ENCODE measurements at regions not wholly inside any gene's neighbourhood (a gene's known extent, or its start where the extent isn't known, plus 50 kb on each side); places are given as distances from the start of the nearest gene placed in this dataset.

DNA sequence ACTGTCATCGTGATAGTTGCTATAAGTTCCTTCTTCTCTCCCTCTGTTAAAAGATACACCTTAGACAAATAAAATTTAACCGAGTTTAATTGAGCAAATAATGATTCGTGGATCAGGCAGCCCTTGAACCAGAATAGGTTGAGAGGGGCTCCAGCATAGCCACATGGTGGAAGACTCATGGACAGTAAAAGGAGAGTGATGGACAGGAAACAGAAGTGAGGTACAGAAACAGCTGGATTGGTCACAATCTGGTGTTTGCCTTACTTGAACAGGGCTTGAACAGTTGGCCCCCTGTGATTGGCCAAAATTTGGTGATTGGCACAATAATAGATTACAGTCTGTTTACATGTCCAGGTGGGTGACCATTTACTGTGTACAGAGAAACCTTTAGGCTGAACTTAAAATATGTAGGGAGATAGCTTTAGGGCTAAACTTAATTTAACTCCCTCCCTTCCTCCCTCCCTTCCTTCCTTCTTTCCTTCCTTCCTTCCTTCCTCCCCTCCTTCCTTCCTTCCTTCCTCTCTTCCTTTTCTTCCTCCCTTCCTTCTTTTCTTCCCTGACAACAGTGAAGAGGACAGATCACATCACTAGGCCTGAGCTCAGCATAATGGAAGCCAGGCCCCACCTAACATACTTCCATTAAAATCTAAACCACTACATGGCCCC, 531.8 kb upstream of the JARID2 start:
- Mint-ChIP-seq H3K27ac (peak overlapping the region in 1 of 2 donors; percentile 62), H3K27me3 (peaks cover 0 to 3% of the 10 kb centered on the region in 2 donors), H3K4me3 (no peak overlapping the region), H3K36me3 (peaks cover 4% of the 10 kb centered on the region), H3K4me1 (ENCODE audit: low read depth in 2 of 2) (peaks cover 45 to 48% of the 10 kb centered on the region in 2 donors), H3K9me3 (peaks cover 5% of the 10 kb centered on the region)
- DNase-seq (ENCODE audit: low spot score) (no peak), ATAC-seq (no peak)

DNA sequence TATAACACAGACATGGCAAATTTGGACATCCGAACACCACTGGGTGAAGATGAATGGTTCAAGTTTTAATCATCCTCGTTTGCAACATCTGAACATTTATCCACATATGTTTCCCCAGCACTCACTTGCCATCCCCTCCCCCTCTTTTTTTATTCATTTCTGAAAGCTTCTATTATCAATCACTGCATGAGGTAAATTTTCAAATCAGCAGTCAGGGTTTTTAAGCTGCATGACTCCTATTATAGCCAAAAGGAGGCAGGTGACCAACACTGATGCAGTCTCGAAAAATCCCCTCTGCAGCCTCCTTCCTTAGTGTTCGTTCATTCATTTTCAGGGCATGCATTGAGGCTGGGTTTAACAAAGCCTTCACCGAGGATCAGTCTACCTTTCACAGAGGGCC, 530.8 kb upstream of the JARID2 start:
- Mint-ChIP-seq H3K4me1 (ENCODE audit: low read depth in 2 of 2) (peaks cover 50 to 52% of the 10 kb centered on the region in 2 donors), H3K27me3 (peaks cover 0 to 3% of the 10 kb centered on the region in 2 donors), H3K4me3 (no peak overlapping the region), H3K9me3 (peaks cover 5% of the 10 kb centered on the region), H3K36me3 (peaks cover 4% of the 10 kb centered on the region), H3K27ac (peak overlapping the region in 1 of 2 donors; percentile 62)
- DNase-seq (ENCODE audit: low spot score), result no peak
- ATAC-seq, result no peak

DNA sequence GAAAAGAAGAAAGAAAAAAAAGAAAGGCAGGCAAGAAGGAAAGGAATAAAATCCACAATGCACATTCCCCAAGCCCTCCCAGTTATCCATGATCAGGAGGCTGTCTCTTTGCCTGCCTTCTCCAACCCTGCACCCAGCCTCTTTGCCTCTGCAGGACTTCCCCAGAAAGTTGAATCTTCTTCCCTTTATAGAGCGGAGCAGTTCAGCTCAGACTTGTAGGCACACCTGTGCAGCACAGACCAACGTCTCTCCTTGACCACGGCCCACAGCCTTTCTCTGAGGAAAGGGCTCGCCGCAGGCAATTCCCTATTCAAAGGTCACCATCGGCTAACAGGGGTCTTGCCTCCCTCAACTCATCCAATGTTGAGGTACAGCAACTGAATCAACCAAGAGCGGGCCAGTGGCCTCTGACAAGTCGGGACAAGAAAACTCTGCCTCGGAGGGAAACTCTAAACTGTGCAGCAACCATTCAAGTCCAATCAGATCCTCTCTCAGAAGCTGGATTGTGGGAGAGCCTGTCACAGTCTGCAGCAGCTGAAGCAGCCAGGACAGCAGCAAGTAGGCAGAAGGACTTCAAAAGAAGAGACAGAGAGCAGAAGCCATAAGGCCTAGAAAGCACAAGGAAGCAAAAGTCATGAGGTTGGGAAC, 529.2 kb upstream of the JARID2 start:
- Mint-ChIP-seq H3K27ac (no peak overlapping the region), H3K9me3 (peaks cover 5% of the 10 kb centered on the region), H3K4me3 (peak overlapping the region; percentile 57), H3K27me3 (peaks cover 0 to 3% of the 10 kb centered on the region in 2 donors), H3K36me3 (peaks cover 4% of the 10 kb centered on the region), H3K4me1 (ENCODE audit: low read depth in 2 of 2) (peaks cover 43 to 44% of the 10 kb centered on the region in 2 donors)
- no peak for DNase-seq (ENCODE audit: low spot score)
- no peak for ATAC-seq

DNA sequence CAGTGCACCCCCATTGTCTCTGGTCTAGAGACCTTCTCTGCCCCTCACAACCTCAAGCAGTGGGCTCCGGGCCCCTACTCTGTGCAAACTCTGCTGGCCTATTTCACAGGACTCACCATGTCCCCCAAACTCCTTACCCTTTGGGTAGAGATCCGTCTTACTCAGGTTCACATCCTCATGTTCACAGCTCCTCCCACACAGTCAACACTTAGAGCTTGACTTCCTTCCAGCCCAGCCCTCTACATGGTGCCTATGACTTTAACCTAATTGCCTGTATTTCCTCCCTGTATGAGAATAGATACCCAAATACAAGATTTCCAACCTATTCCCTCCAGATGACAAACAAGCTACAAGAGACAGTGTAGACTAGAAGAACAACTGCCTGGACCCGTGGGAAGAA, 528.6 kb upstream of the JARID2 start:
- Mint-ChIP-seq H3K27ac (peak overlapping the region; percentile 48 to 86), H3K36me3 (peaks cover 4% of the 10 kb centered on the region), H3K4me3 (peak overlapping the region; percentile 57), H3K4me1 (ENCODE audit: low read depth in 2 of 2) (peaks cover 43 to 44% of the 10 kb centered on the region in 2 donors), H3K27me3 (peaks cover 0 to 3% of the 10 kb centered on the region in 2 donors), H3K9me3 (peaks cover 5% of the 10 kb centered on the region)
- DNase-seq (ENCODE audit: low spot score) (peak; percentile 79), ATAC-seq (peak; percentile 95 to 98)

DNA sequence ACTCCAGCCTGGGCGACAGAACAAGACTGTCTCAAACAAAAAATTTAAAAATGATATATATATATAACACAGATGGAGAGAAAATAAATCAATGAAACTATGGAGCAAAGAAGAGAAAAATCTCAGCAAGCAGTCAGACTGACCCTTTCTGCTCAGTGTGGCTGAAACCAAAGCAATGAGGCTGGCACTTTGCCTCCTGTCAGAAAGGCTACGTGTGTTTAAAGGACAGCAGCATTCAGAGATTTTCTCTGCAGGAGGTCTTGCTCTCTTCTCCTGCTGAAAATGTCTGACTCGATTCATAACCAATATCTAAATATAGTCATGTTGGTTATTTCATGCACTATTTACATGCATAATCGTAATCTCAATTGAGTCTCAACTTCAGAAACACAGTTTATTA, 527.0 kb upstream of the JARID2 start:
- H3K4me1 Mint-ChIP-seq (ENCODE audit: low read depth in 2 of 2), result peaks cover 50 to 52% of the 10 kb centered on the region in 2 donors
- peaks cover 0 to 3% of the 10 kb centered on the region in 2 donors for H3K27me3 Mint-ChIP-seq
- peaks cover 9% of the 10 kb centered on the region for H3K9me3 Mint-ChIP-seq
- H3K4me3 Mint-ChIP-seq, result no peak overlapping the region
- H3K27ac Mint-ChIP-seq, result peak overlapping the region in 1 of 2 donors; percentile 49
- no peak for ATAC-seq
- peaks cover 4% of the 10 kb centered on the region for H3K36me3 Mint-ChIP-seq
- DNase-seq (ENCODE audit: low spot score), result no peak

DNA sequence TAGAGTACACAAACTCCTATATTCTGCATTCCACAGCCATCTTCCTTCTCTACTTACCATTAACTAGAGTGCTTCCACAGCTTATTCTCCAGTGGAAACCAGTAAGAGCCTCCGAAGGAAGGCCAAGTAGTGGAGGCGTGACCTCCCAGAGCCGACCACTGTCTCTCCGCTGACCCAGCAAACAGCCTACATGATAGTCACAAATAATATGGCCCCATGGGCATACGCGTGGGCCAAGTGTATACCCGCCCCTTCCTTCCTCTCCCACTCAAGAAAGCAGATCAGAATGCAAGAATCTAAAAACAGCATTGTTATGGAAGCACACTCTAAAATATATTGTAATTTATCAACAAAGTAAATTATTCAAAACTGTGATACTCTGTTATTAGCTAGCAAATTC, 526.6 kb upstream of the JARID2 start:
- Mint-ChIP-seq H3K9me3 (peaks cover 9% of the 10 kb centered on the region), H3K4me3 (no peak overlapping the region), H3K27me3 (peaks cover 0 to 3% of the 10 kb centered on the region in 2 donors), H3K27ac (peak overlapping the region in 1 of 2 donors; percentile 49), H3K4me1 (ENCODE audit: low read depth in 2 of 2) (peaks cover 48 to 51% of the 10 kb centered on the region in 2 donors), H3K36me3 (peaks cover 4% of the 10 kb centered on the region)
- no peak for DNase-seq (ENCODE audit: low spot score)
- no peak for ATAC-seq

DNA sequence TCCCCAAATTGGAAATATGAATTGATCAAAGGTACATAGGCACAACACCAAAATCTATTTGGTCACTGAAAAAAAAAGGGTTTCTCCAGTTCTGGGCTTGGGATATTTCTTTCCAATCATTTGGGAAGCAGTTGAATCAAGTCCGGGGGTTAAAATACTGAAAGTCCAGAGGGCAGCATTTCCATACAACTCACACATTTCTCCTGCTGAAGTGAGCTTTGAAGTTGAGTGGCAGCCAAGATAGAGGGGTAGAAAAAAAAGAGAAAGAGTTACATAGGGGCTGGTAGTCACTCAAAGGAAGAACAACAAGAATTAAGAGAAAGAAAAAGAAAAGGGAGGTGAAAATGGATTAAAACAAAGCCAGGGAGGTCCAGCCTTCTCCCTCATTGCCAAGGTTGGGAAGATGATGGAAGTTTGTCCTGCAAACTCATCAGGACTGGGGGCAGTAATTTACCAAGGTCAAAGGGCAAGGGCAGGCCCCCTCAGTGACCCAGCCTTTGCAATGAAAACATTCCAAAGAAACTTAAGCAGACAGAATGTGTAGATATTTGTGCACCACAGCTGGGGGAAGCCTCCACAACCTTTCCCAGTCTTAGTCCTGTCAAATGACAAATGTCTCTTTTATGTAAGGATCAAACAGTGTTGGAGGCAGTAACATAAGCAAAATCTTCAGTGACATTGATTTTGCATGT, 525.3 kb upstream of the JARID2 start:
- Mint-ChIP-seq H3K4me1 (ENCODE audit: low read depth in 2 of 2) (peaks cover 39 to 44% of the 10 kb centered on the region in 2 donors), H3K36me3 (peaks cover 4% of the 10 kb centered on the region), H3K27me3 (peaks cover 0 to 3% of the 10 kb centered on the region in 2 donors), H3K27ac (peak overlapping the region; percentile 1 to 40), H3K9me3 (peaks cover 9% of the 10 kb centered on the region), H3K4me3 (no peak overlapping the region)
- DNase-seq (ENCODE audit: low spot score) (no peak), ATAC-seq (no peak)

DNA sequence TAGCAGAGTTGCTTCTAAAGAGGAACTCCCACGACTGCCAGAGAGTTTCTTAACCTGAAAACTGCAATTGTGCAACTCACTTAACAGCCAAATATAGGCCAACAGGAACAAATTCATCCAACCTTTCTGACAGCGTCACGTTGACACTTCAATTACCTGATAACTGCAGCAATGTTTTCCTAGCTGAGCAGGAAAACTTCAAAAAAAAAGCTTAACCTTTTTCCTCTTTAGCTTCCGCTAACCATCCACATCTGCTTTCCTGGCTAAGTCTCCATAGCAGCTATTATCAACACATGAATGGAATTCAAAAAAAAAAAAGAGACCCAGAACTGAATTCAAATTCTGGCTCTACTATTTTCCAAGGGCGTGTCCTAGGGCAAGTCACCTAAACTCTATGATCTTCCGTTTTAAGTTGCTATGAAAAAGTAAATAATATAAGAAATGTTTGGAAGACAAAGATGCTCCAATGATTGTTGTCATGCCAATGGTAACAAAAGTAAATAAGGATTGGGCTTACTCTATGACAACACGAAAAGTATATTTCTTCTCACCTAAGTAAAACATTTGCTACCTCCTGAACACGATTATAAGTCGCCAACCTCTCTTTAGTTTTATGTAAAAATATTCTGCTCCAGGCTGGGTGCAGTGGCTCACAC, 524.6 kb upstream of the JARID2 start:
- H3K27me3 Mint-ChIP-seq, result no peaks in the 10 kb centered on the region
- H3K9me3 Mint-ChIP-seq, result peaks cover 9% of the 10 kb centered on the region
- DNase-seq (ENCODE audit: low spot score), result no peak
- no peak overlapping the region for H3K4me3 Mint-ChIP-seq
- peaks cover 4% of the 10 kb centered on the region for H3K36me3 Mint-ChIP-seq
- H3K27ac Mint-ChIP-seq, result no peak overlapping the region
- peaks cover 33 to 39% of the 10 kb centered on the region in 2 donors for H3K4me1 Mint-ChIP-seq (ENCODE audit: low read depth in 2 of 2)
- no peak for ATAC-seq

DNA sequence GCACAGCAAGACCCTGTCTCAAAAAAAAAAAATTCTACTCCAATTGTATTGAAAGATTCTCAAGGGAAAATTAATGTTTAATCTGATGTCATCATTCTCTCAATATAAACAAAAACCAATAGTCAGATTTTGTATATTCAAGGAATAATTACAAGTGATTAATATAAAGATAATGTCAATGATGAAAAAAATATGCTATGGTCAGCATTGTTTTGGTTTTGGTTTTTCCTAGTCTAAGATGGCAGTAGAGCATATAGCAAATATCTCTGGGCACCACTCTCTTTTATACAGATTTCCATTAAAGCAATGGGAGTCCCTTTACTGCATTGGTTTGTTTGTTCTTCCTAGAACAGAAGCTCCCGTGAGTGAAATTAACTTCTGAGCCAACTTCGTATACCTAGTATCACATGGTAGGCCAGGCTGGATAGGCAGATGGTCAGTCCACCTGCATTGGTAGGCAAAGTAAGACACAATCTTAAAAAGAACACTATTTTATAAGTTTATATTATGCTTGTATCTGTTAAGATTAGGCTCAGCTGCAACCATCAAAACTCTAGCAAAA, 523.8 kb upstream of the JARID2 start:
- H3K27ac Mint-ChIP-seq, result no peak overlapping the region
- peaks cover 25 to 37% of the 10 kb centered on the region in 2 donors for H3K4me1 Mint-ChIP-seq (ENCODE audit: low read depth in 2 of 2)
- H3K27me3 Mint-ChIP-seq, result no peaks in the 10 kb centered on the region
- peaks cover 9% of the 10 kb centered on the region for H3K9me3 Mint-ChIP-seq
- no peak for ATAC-seq
- no peak overlapping the region for H3K4me3 Mint-ChIP-seq
- DNase-seq (ENCODE audit: low spot score), result no peak
- peaks cover 4% of the 10 kb centered on the region for H3K36me3 Mint-ChIP-seq

DNA sequence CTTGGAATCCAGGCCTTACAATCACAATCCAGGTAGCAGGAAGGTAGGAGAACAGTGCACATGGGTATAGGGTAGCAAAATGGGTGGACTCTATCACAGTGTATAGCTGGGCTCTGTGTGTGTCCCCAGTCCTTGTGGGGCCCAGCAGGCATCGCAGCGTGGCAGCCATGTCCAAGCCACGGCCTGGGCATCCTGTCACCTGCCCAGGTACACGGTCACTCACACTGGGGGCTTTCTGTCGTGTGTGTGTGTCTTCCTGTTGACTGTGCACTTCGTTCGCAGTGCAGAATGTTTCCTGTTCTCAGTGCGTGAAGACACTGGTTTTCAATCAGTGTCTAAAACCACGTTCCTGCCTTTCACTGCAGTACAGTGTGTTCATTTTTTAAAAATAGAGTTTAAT, 523.2 kb upstream of the JARID2 start:
- Mint-ChIP-seq H3K9me3 (peaks cover 5% of the 10 kb centered on the region), H3K4me1 (ENCODE audit: low read depth in 2 of 2) (peaks cover 19 to 34% of the 10 kb centered on the region in 2 donors), H3K27me3 (no peaks in the 10 kb centered on the region), H3K4me3 (no peak overlapping the region), H3K36me3 (peaks cover under 1% of the 10 kb centered on the region), H3K27ac (peak overlapping the region in 1 of 2 donors; percentile 69)
- DNase-seq (ENCODE audit: low spot score) (no peak), ATAC-seq (peak; percentile 32 to 48)

DNA sequence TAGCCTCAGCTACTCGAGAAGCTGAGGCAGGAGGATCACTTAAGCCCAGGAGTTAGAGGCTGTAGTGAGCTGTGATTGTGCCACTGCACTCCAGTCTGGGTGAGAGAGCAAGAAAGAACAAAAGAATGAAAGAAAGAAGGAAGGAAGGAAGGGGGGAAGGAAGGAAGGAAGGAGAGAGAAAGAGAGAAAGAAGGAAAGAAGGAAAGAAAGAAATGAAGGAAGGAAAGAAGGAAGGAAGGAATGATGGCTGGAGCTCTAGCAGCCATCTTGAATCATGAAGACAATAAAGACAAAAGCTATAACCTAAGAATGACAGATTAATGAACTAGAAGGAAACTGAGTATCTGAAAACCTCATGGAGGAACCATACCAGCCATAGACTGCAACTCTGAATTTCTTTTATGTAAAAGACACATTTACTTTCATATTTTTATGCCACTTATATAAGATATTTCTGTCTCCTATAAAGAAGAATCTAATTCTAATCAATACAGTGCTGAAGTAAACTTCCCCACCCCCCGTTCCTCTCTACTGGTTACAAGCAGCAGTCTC, 522.3 kb upstream of the JARID2 start:
- peaks cover 21 to 40% of the 10 kb centered on the region in 2 donors for H3K4me1 Mint-ChIP-seq (ENCODE audit: low read depth in 2 of 2)
- ATAC-seq, result no peak
- peaks cover 4% of the 10 kb centered on the region for H3K9me3 Mint-ChIP-seq
- DNase-seq (ENCODE audit: low spot score), result no peak
- no peaks in the 10 kb centered on the region for H3K27me3 Mint-ChIP-seq
- H3K27ac Mint-ChIP-seq, result peak overlapping the region; percentile 19 to 69
- H3K36me3 Mint-ChIP-seq, result no peaks in the 10 kb centered on the region
- no peak overlapping the region for H3K4me3 Mint-ChIP-seq

DNA sequence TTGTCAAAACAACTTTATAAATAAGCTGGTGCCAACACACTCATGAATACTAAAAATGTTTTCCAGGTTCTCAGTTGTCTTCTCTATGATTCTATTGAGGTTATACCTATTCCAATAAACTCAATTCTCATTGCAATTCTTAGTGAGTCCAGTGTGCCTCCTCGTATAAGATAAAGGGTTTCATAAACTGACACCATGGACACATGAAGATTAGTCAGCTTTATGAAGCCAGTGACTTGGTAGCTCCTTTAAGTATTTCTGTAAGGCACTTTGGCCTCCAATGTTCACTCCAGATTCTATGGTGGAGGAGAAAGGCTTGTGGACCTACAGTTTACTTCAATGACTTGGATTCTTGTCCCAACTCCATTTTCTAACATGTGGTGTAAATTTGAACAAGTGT, 521.3 kb upstream of the JARID2 start:
- H3K9me3 Mint-ChIP-seq, result peaks cover 4% of the 10 kb centered on the region
- H3K27ac Mint-ChIP-seq, result no peak overlapping the region
- no peak overlapping the region for H3K4me3 Mint-ChIP-seq
- H3K4me1 Mint-ChIP-seq (ENCODE audit: low read depth in 2 of 2), result peaks cover 17 to 40% of the 10 kb centered on the region in 2 donors
- no peak for DNase-seq (ENCODE audit: low spot score)
- ATAC-seq, result no peak
- H3K27me3 Mint-ChIP-seq, result no peaks in the 10 kb centered on the region
- no peaks in the 10 kb centered on the region for H3K36me3 Mint-ChIP-seq

DNA sequence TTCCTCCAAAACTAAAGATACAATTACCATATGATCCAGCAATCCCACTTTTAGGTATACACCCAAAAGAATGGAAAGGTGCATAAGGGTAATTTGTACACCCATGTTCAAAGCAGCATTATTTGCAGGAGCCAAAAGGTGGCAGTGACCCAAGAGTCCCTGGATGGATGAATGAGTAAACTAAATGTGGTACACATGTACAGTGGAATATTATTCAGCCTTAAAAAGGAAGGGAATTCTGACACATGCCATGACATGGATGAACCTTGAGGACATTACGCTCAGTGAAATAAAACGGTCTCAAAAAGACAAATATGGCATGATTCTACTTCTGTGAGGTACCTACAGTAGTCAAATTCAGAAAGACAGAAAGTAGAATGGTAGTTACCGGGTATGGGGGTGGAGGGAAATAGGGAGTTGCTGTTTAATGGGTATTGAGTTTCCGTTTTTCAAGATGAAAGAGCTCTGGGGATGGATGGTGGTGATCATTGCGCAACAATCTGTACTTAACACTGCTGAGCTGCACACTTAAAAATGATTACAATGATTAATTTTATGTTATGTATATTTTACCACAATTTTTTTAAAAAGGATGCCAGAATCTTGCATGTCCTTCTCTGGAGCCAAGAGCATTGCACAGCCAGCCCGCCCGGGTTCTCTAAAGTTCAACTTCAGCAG, 518.9 kb upstream of the JARID2 start:
- peaks cover 4% of the 10 kb centered on the region for H3K9me3 Mint-ChIP-seq
- no peaks in the 10 kb centered on the region for H3K36me3 Mint-ChIP-seq
- H3K27me3 Mint-ChIP-seq, result no peaks in the 10 kb centered on the region
- peaks cover 19 to 47% of the 10 kb centered on the region in 2 donors for H3K4me1 Mint-ChIP-seq (ENCODE audit: low read depth in 2 of 2)
- DNase-seq (ENCODE audit: low spot score) (no peak), ATAC-seq (no peak)
- H3K27ac Mint-ChIP-seq, result peak overlapping the region; percentile 23 to 51
- no peak overlapping the region for H3K4me3 Mint-ChIP-seq
